ENCODE measurements at regions not wholly inside any gene's neighbourhood (a gene's known extent, or its start where the extent isn't known, plus 50 kb on each side); places are given as distances from the start of the nearest gene placed in this dataset.

GRCh38 chr2:74760875-74761630 is 72.9 kb upstream of the HK2 start:
- intact Hi-C loops (cut with micrococcal nuclease) = no loop called here
- Mint-ChIP-seq H3K4me1 (peaks cover 10% of the 10 kb centered on the region), H3K4me3 (no peak overlapping the region), H3K9me3 (ENCODE audit: insufficient read depth) (peaks cover 3% of the 10 kb centered on the region), H3K27ac (no peak overlapping the region), H3K27me3 (peaks cover 11% of the 10 kb centered on the region)
- H3K4me3 ChIP-seq (ENCODE audit: control extremely low read depth in 1 of 5, extremely low read depth in 1 of 5, insufficient read depth in 1 of 5, low read depth in 2 of 5, low read length in 4 of 5) = no peak overlapping the region
- CTCF ChIA-PET = interaction anchor here (0.5 kb wide), 1 partner anchor 79 kb away, joined by 3 read pairs; no protein-coding TSS in a partner anchor
- H3K27me3 ChIP-seq (replicated peaks in 1 of 4; ENCODE audit: control extremely low read depth in 1 of 4, control insufficient read depth in 3 of 4, insufficient read depth in 4 of 4, low read length in 3 of 4) = no peaks in the 10 kb centered on the region
- no peaks in the 10 kb centered on the region for H4K20me1 ChIP-seq (ENCODE audit: control insufficient read depth, insufficient read depth, low read length, poor library complexity, severe bottlenecking)
- TF ChIP-seq EZH2 (IDR thresholded peaks at IDR 0.05; ENCODE audit: borderline replicate concordance, insufficient read depth, low read depth, low read length, poor library complexity, severe bottlenecking) = no peak
- no peak overlapping the region for H2AFZ ChIP-seq (ENCODE audit: insufficient read depth, low read depth, low read length, poor library complexity, severe bottlenecking)
- H3K4me1 ChIP-seq (ENCODE audit: control insufficient read depth in 2 of 2, insufficient read depth in 2 of 2, low read length in 2 of 2) = peaks cover 6% of the 10 kb centered on the region in 2 donors
- 83% methylated on average over 2 of the region's 6 CpGs for WGBS (ENCODE audit: insufficient coverage)
- H3K27ac ChIP-seq (ENCODE audit: low read length in 2 of 2) = no peak overlapping the region
- DNase-seq (no peak), ATAC-seq (ENCODE audit: low read depth) (no peak)
- no peak overlapping the region for H3K4me2 ChIP-seq (replicated peaks; ENCODE audit: low read depth, low read length, poor library complexity, severe bottlenecking)
- H3K79me2 ChIP-seq (ENCODE audit: control insufficient read depth, insufficient read depth, low read length) = no peaks in the 10 kb centered on the region
- no peak overlapping the region for H3K9ac ChIP-seq (ENCODE audit: low read length)
- H3K36me3 ChIP-seq (replicated peaks in 1 of 2; ENCODE audit: control extremely low read depth in 1 of 2, control insufficient read depth in 1 of 2, extremely low read depth in 1 of 2, insufficient read depth in 2 of 2, low read length in 1 of 2) = no peaks in the 10 kb centered on the region
- POLR2A ChIA-PET = no interaction called here
- peaks cover 4 to 12% (median 10%) of the 10 kb centered on the region in 3 donors for H3K9me3 ChIP-seq (ENCODE audit: control extremely low read depth in 1 of 3, control insufficient read depth in 2 of 3, insufficient read depth in 1 of 3, low read length in 2 of 3)

- Histone ChIP-seq H3K9me3 (ENCODE audit: control extremely low read depth in 1 of 3, control insufficient read depth in 2 of 3, insufficient read depth in 1 of 3, low read length in 2 of 3) (peaks cover 0 to under 1% (median 0%) of the 10 kb centered on the region in 3 donors), H3K4me1 (ENCODE audit: control insufficient read depth in 2 of 2, insufficient read depth in 2 of 2, low read length in 2 of 2) (no peaks in the 10 kb centered on the region), H3K27ac (ENCODE audit: low read length in 2 of 2) (no peak overlapping the region), H2AFZ (ENCODE audit: insufficient read depth, low read depth, low read length, poor library complexity, severe bottlenecking) (no peak overlapping the region), H3K9ac (ENCODE audit: low read length) (no peak overlapping the region), H3K27me3 (replicated peaks in 1 of 4; ENCODE audit: control extremely low read depth in 1 of 4, control insufficient read depth in 3 of 4, insufficient read depth in 4 of 4, low read length in 3 of 4) (no peaks in the 10 kb centered on the region), H3K4me2 (replicated peaks; ENCODE audit: low read depth, low read length, poor library complexity, severe bottlenecking) (no peak overlapping the region), H4K20me1 (ENCODE audit: control insufficient read depth, insufficient read depth, low read length, poor library complexity, severe bottlenecking) (no peaks in the 10 kb centered on the region), H3K4me3 (ENCODE audit: control extremely low read depth in 1 of 5, extremely low read depth in 1 of 5, insufficient read depth in 1 of 5, low read depth in 2 of 5, low read length in 4 of 5) (no peak overlapping the region), H3K79me2 (ENCODE audit: control insufficient read depth, insufficient read depth, low read length) (no peaks in the 10 kb centered on the region), H3K36me3 (replicated peaks in 1 of 2; ENCODE audit: control extremely low read depth in 1 of 2, control insufficient read depth in 1 of 2, extremely low read depth in 1 of 2, insufficient read depth in 2 of 2, low read length in 1 of 2) (no peaks in the 10 kb centered on the region)
- TF ChIP-seq CTCF (IDR thresholded peaks at IDR 0.05) = peak; percentile 15
- no peak for TF ChIP-seq EZH2 (IDR thresholded peaks at IDR 0.05; ENCODE audit: borderline replicate concordance, insufficient read depth, low read depth, low read length, poor library complexity, severe bottlenecking)
- no peak overlapping the region for H3K27ac Mint-ChIP-seq
- no CpG with 5 or more reads among the region's 3 CpGs for WGBS (ENCODE audit: insufficient coverage)
- DNase-seq (peak; percentile 16), ATAC-seq (ENCODE audit: low read depth) (no peak)
- no peaks in the 10 kb centered on the region for H3K9me3 Mint-ChIP-seq (ENCODE audit: insufficient read depth)
- ChIA-PET POLR2A (no interaction called here), CTCF (no interaction called here)
- H3K4me3 Mint-ChIP-seq = no peak overlapping the region
- peaks cover 14% of the 10 kb centered on the region for H3K27me3 Mint-ChIP-seq
- H3K4me1 Mint-ChIP-seq = peaks cover 3% of the 10 kb centered on the region
- intact Hi-C loops (cut with micrococcal nuclease) = no loop called here
Observed at GRCh38 chr2:74762789-74763188, 71.1 kb upstream of the HK2 start.
